ENCODE measurements at regions not wholly inside any gene's neighbourhood (a gene's known extent, or its start where the extent isn't known, plus 50 kb on each side); places are given as distances from the start of the nearest gene placed in this dataset.
A peak's percentile ranks its signal among the peaks of the same experiment; 100 is the strongest.
"Not testable (repeated sequence)": the region's sequence is repeated elsewhere in the genome, so short reads cannot be mapped to it uniquely, and the experiment has no call there.

GRCh38 chr11:67738231-67738630 lies 63.8 kb upstream of the ALDH3B2 start:
- DNase-seq; H3K9me3 ChIP-seq (ENCODE audit: control extremely low read depth in 1 of 5, control insufficient read depth in 4 of 5, insufficient read depth in 2 of 5, low read depth in 1 of 5, low read length in 4 of 5); H3K36me3 ChIP-seq (ENCODE audit: control insufficient read depth in 4 of 4, insufficient read depth in 4 of 4, low read length in 3 of 4); H3K27me3 ChIP-seq (replicated peaks in 2 of 5; ENCODE audit: control insufficient read depth in 4 of 5, insufficient read depth in 5 of 5, low read length in 4 of 5); H3K4me3 ChIP-seq (ENCODE audit: control insufficient read depth in 1 of 7, extremely low read depth in 1 of 7, insufficient read depth in 4 of 7, low read depth in 2 of 7, low read length in 6 of 7); H3K4me1 ChIP-seq (ENCODE audit: control extremely low read depth in 1 of 4, control insufficient read depth in 4 of 4, insufficient read depth in 4 of 4, low read length in 3 of 4); H3K27ac ChIP-seq (ENCODE audit: insufficient read depth in 1 of 2, low read depth in 1 of 2, low read length in 2 of 2, poor library complexity in 1 of 2, severe bottlenecking in 2 of 2); CTCF ChIA-PET; POLR2A ChIA-PET: not testable (repeated sequence)
- 95% methylated on average over 8 of the region's 14 CpGs for WGBS (ENCODE audit: insufficient coverage)

GRCh38 chr11:67737562-67738080 lies 63.2 kb upstream of the ALDH3B2 start:
- H3K36me3 ChIP-seq (ENCODE audit: control insufficient read depth in 4 of 4, insufficient read depth in 4 of 4, low read length in 3 of 4); POLR2A ChIA-PET; H3K4me3 ChIP-seq (ENCODE audit: control insufficient read depth in 1 of 7, extremely low read depth in 1 of 7, insufficient read depth in 4 of 7, low read depth in 2 of 7, low read length in 6 of 7); H3K27me3 ChIP-seq (replicated peaks in 2 of 5; ENCODE audit: control insufficient read depth in 4 of 5, insufficient read depth in 5 of 5, low read length in 4 of 5); H3K4me1 ChIP-seq (ENCODE audit: control extremely low read depth in 1 of 4, control insufficient read depth in 4 of 4, insufficient read depth in 4 of 4, low read length in 3 of 4); H3K27ac ChIP-seq (ENCODE audit: insufficient read depth in 1 of 2, low read depth in 1 of 2, low read length in 2 of 2, poor library complexity in 1 of 2, severe bottlenecking in 2 of 2); H3K9me3 ChIP-seq (ENCODE audit: control extremely low read depth in 1 of 5, control insufficient read depth in 4 of 5, insufficient read depth in 2 of 5, low read depth in 1 of 5, low read length in 4 of 5); DNase-seq: not testable (repeated sequence)
- 92% methylated on average over 7 of the region's 9 CpGs for WGBS (ENCODE audit: insufficient coverage)
- CTCF ChIA-PET, result interaction anchor here (1.2 kb wide), 1 partner anchor 46 kb away, joined by 3 read pairs; no protein-coding TSS in a partner anchor

- CTCF ChIA-PET, result no interaction called here
- peak; percentile 78 to 87 (median 80) for DNase-seq
- Histone ChIP-seq H3K36me3 (ENCODE audit: control insufficient read depth in 4 of 4, insufficient read depth in 4 of 4, low read length in 3 of 4) (no peaks in the 10 kb centered on the region), H3K9me3 (ENCODE audit: control extremely low read depth in 1 of 5, control insufficient read depth in 4 of 5, insufficient read depth in 2 of 5, low read depth in 1 of 5, low read length in 4 of 5) (peaks cover 0 to 2% (median 0%) of the 10 kb centered on the region in 5 experiments), H3K4me3 (ENCODE audit: control insufficient read depth in 1 of 7, extremely low read depth in 1 of 7, insufficient read depth in 4 of 7, low read depth in 2 of 7, low read length in 6 of 7) (peak overlapping the region in 6 of 7 experiments; percentile 26 to 76 (median 45)), H3K27me3 (replicated peaks in 2 of 5; ENCODE audit: control insufficient read depth in 4 of 5, insufficient read depth in 5 of 5, low read length in 4 of 5) (peaks cover 0 to 2% (median 0%) of the 10 kb centered on the region in 5 experiments), H3K4me1 (ENCODE audit: control extremely low read depth in 1 of 4, control insufficient read depth in 4 of 4, insufficient read depth in 4 of 4, low read length in 3 of 4) (peaks cover 0 to 8% (median 3%) of the 10 kb centered on the region in 4 experiments), H3K27ac (ENCODE audit: insufficient read depth in 1 of 2, low read depth in 1 of 2, low read length in 2 of 2, poor library complexity in 1 of 2, severe bottlenecking in 2 of 2) (no peak overlapping the region)
- WGBS (ENCODE audit: insufficient coverage), result 25% methylated on average over 31 of the region's 42 CpGs
- POLR2A ChIA-PET, result no interaction called here
These were observed 57.8 kb upstream of the ALDH3B2 start for GRCh38 chr11:67732045-67732787.

- peaks cover 0 to 2% (median 0%) of the 10 kb centered on the region in 5 experiments for H3K27me3 ChIP-seq (replicated peaks in 2 of 5; ENCODE audit: control insufficient read depth in 4 of 5, insufficient read depth in 5 of 5, low read length in 4 of 5)
- DNase-seq, result peak in 1 of 3 donors; percentile 15
- H3K4me3 ChIP-seq (ENCODE audit: control insufficient read depth in 1 of 7, extremely low read depth in 1 of 7, insufficient read depth in 4 of 7, low read depth in 2 of 7, low read length in 6 of 7), result peak overlapping the region in 5 of 7 experiments; percentile 36 to 76 (median 53)
- peaks cover 0 to 8% (median 3%) of the 10 kb centered on the region in 4 experiments for H3K4me1 ChIP-seq (ENCODE audit: control extremely low read depth in 1 of 4, control insufficient read depth in 4 of 4, insufficient read depth in 4 of 4, low read length in 3 of 4)
- CTCF ChIA-PET, result no interaction called here
- 19% methylated on average over 7 of the region's 14 CpGs for WGBS (ENCODE audit: insufficient coverage)
- no peaks in the 10 kb centered on the region for H3K36me3 ChIP-seq (ENCODE audit: control insufficient read depth in 4 of 4, insufficient read depth in 4 of 4, low read length in 3 of 4)
- peaks cover 0 to 2% (median 0%) of the 10 kb centered on the region in 5 experiments for H3K9me3 ChIP-seq (ENCODE audit: control extremely low read depth in 1 of 5, control insufficient read depth in 4 of 5, insufficient read depth in 2 of 5, low read depth in 1 of 5, low read length in 4 of 5)
- H3K27ac ChIP-seq (ENCODE audit: insufficient read depth in 1 of 2, low read depth in 1 of 2, low read length in 2 of 2, poor library complexity in 1 of 2, severe bottlenecking in 2 of 2), result no peak overlapping the region
- POLR2A ChIA-PET, result no interaction called here
These were observed 57.2 kb upstream of the ALDH3B2 start for GRCh38 chr11:67731583-67731982.

- CTCF ChIA-PET; H3K27me3 ChIP-seq (replicated peaks in 2 of 5; ENCODE audit: control insufficient read depth in 4 of 5, insufficient read depth in 5 of 5, low read length in 4 of 5); H3K4me1 ChIP-seq (ENCODE audit: control extremely low read depth in 1 of 4, control insufficient read depth in 4 of 4, insufficient read depth in 4 of 4, low read length in 3 of 4); H3K36me3 ChIP-seq (ENCODE audit: control insufficient read depth in 4 of 4, insufficient read depth in 4 of 4, low read length in 3 of 4); H3K4me3 ChIP-seq (ENCODE audit: control insufficient read depth in 1 of 7, extremely low read depth in 1 of 7, insufficient read depth in 4 of 7, low read depth in 2 of 7, low read length in 6 of 7); POLR2A ChIA-PET; H3K27ac ChIP-seq (ENCODE audit: insufficient read depth in 1 of 2, low read depth in 1 of 2, low read length in 2 of 2, poor library complexity in 1 of 2, severe bottlenecking in 2 of 2); H3K9me3 ChIP-seq (ENCODE audit: control extremely low read depth in 1 of 5, control insufficient read depth in 4 of 5, insufficient read depth in 2 of 5, low read depth in 1 of 5, low read length in 4 of 5); DNase-seq: not testable (repeated sequence)
- WGBS (ENCODE audit: insufficient coverage), result 90% methylated on average over 3 of the region's 3 CpGs
These were observed 53.7 kb upstream of the ALDH3B2 start for GRCh38 chr11:67728163-67728571.

GRCh38 chr11:67727066-67728040 lies 52.9 kb upstream of the ALDH3B2 start:
- H3K27ac ChIP-seq (ENCODE audit: insufficient read depth in 1 of 2, low read depth in 1 of 2, low read length in 2 of 2, poor library complexity in 1 of 2, severe bottlenecking in 2 of 2); H3K36me3 ChIP-seq (ENCODE audit: control insufficient read depth in 4 of 4, insufficient read depth in 4 of 4, low read length in 3 of 4); H3K4me3 ChIP-seq (ENCODE audit: control insufficient read depth in 1 of 7, extremely low read depth in 1 of 7, insufficient read depth in 4 of 7, low read depth in 2 of 7, low read length in 6 of 7); H3K9me3 ChIP-seq (ENCODE audit: control extremely low read depth in 1 of 5, control insufficient read depth in 4 of 5, insufficient read depth in 2 of 5, low read depth in 1 of 5, low read length in 4 of 5); POLR2A ChIA-PET; H3K27me3 ChIP-seq (replicated peaks in 2 of 5; ENCODE audit: control insufficient read depth in 4 of 5, insufficient read depth in 5 of 5, low read length in 4 of 5); H3K4me1 ChIP-seq (ENCODE audit: control extremely low read depth in 1 of 4, control insufficient read depth in 4 of 4, insufficient read depth in 4 of 4, low read length in 3 of 4); CTCF ChIA-PET: not testable (repeated sequence)
- peak in 1 of 3 donors; percentile 6 for DNase-seq
- WGBS (ENCODE audit: insufficient coverage), result 90% methylated on average over 7 of the region's 19 CpGs

All from common myeloid progenitor, CD34-positive (primary cell).